Keratinocyte (primary cell): ENCODE measurements at regions not wholly inside any gene's neighbourhood (a gene's known extent, or its start where the extent isn't known, plus 50 kb on each side); places are given as distances from the start of the nearest gene placed in this dataset.

Source experiments
- EZH2 ChIP-seq: IDR thresholded peaks from one replicate; pipeline ENCODE4 v1.6.1; 2012; ENCODE audit warnings: inconsistent platforms, mild to moderate bottlenecking, low read length, moderate library complexity
- TF ChIP-seq, protein P1 (sequence below), 3 experiments: IDR thresholded peaks in 1 of 3; conservative IDR thresholded peaks in 1 of 3; optimal IDR thresholded peaks in 1 of 3; 2 replicates in 2 of 3; 3 replicates in 1 of 3; pipeline versions ENCODE3 to v1.5.1; 2011; ENCODE audit warnings: low read length in 3 of 3, mild to moderate bottlenecking in 3 of 3, moderate library complexity in 2 of 3, control low read depth in 1 of 3, inconsistent platforms in 1 of 3; ENCODE audit not compliant: insufficient read depth in 2 of 3; ENCODE audit errors: extremely low read depth in 1 of 3

GRCh38 chr22:22157348-22157725 is 87.2 kb upstream of the VPREB1 start:
- TF ChIP-seq, protein P1, sequence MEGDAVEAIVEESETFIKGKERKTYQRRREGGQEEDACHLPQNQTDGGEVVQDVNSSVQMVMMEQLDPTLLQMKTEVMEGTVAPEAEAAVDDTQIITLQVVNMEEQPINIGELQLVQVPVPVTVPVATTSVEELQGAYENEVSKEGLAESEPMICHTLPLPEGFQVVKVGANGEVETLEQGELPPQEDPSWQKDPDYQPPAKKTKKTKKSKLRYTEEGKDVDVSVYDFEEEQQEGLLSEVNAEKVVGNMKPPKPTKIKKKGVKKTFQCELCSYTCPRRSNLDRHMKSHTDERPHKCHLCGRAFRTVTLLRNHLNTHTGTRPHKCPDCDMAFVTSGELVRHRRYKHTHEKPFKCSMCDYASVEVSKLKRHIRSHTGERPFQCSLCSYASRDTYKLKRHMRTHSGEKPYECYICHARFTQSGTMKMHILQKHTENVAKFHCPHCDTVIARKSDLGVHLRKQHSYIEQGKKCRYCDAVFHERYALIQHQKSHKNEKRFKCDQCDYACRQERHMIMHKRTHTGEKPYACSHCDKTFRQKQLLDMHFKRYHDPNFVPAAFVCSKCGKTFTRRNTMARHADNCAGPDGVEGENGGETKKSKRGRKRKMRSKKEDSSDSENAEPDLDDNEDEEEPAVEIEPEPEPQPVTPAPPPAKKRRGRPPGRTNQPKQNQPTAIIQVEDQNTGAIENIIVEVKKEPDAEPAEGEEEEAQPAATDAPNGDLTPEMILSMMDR (optimal IDR thresholded peaks at IDR 0.05 in 1 of 3, IDR thresholded peaks at IDR 0.05 in 1 of 3, conservative IDR thresholded peaks at IDR 0.05 in 1 of 3; ENCODE audit: extremely low read depth in 1 of 3, insufficient read depth in 2 of 3, low read length in 3 of 3), result no peak
- TF ChIP-seq EZH2, result no peak
